HG03135 (cell line): ENCODE measurements at regions not wholly inside any gene's neighbourhood (a gene's known extent, or its start where the extent isn't known, plus 50 kb on each side); places are given as distances from the start of the nearest gene placed in this dataset.

ENCODE experiments used
- ATAC-seq: cut with Tn5 transposase; IDR thresholded peaks from one replicate; pipeline ENCODE4 v1.9.1; 2021; ENCODE audit warnings: mild to moderate bottlenecking, moderate library complexity; ENCODE audit not compliant: unreplicated experiment

DNA sequence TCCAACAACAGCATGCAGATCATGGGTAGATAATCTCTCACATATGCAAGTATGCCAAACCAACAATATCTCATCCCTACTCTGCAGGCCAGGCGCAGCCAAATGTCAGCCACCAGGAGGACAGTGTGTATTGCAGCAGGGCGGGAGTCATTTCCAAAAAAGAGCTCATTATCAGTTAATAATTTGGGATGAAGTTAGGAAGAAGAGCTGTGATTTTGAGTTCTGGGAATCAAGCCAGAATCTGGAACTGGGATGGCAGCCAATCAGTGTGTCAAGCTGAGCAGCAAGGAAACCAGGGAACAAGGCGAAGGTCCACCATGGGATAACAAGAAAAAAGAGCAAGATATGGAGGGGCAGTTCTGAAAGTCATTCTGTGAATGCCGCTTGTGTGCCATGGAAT is 88.2 kb upstream of the CAMK2D start:
- ATAC-seq, result no peak

DNA sequence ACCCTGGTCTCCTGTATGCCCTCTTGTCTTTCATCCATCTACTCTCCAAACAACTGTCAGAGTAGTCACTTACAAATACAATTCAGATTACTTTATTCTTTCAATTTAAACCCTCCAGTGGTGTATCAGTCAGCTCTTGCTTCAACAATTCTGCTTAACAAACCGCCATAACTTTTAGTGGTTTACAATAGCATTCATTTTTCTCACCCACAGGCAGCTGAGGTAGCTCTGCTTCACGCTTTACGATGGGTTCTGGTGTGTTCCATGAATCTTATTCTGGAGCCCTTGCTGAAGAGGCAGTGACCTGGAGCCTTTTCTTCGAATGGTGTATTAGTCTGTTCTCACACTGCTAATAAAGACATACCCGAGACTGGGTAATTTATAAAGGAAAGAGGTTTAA is 86.2 kb upstream of the CAMK2D start:
- ATAC-seq, result no peak

DNA sequence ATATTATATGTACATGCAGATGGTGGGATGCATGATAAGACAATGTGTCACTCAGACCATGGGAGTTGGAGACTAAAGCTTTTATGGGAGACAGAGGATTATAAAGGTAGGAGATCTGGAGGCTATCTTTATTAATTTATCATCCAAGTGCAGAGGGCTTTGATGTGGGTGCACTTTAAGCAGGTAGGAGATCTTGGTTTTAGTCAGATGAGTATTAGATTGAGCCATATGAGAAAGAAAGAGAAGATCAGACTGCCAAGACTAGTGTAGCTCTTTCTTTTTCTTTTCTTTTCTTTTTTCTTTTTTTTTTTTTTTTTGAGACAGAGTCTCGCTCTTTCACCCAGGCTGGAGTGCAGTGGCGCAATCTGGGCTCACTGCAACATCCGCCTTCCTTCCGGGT is 84.9 kb upstream of the CAMK2D start:
- ATAC-seq, result no peak

DNA sequence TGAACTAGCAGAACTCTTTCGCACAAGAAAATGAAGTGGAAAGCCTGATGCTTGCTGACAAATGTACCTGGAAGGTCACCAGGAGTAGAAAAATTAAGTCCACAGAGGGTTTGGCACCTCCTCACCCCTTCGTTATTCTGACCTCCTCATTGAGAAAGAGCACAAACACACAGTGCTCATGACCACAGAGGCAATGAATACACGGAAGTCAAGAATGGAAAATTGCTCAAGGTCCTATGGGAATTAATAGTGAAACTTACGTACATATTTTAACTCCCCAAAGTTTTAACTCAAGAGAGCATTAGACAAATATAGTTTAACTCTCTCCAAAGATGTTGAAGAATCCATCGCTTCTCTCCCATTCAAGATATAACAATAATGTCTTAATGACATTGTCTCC is 83.6 kb upstream of the CAMK2D start:
- ATAC-seq, result no peak

DNA sequence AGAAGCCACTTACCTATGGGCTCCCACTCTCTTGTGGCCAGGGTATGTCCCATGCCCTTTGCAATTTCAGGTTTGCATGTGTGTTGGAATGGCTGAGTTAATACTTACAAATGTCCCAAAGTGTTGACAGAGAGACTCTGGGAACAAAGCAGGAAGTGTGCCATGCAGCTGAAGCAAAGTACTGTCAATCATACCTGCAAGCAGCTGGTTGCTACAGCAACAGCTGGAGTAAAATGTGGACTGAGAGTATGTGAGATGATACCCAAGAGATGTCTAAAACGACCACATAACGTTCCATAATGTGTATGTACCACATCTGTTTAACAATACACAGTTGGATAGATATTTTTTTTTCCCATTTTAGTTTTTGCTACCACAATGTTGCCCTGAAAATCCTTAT is 82.8 kb upstream of the CAMK2D start:
- peak; percentile 61 for ATAC-seq

DNA sequence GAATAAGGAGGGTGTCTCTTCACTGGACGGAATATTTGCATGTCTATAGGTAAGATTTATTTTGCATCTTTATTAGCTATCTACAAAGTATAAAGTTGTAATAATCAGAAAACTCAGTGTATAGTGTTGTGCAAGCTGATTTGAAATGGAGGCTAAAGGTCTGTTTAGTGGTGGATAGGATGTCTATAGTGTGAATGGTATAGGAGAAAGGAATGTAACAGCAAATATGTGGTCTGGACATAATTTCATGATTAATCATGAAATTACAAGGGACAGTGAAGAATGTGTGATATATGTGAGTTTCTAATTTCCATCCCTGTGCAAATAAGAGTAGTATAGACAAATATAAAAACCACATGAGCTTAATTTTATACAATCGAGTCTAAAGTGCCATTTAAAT is 79.3 kb upstream of the CAMK2D start:
- no peak for ATAC-seq

DNA sequence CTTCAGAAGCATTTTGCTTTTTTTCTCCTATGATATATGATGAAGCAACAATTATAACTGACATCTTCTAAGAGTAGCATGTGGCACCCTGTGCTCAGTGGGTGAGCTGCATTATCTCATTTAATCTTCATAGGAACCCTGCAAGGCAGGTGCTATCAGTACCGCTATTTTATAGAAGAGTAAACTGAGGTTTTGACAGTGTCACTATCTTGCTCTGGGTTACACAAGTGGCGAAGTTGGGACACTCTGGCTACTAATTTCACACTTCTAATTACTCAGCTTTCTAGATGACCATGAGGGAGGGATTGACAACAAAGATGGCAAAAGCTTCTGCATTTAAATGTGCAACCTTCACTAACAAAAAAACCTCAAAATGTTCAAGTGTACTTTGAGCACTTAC is 76.9 kb upstream of the CAMK2D start:
- ATAC-seq, result no peak

DNA sequence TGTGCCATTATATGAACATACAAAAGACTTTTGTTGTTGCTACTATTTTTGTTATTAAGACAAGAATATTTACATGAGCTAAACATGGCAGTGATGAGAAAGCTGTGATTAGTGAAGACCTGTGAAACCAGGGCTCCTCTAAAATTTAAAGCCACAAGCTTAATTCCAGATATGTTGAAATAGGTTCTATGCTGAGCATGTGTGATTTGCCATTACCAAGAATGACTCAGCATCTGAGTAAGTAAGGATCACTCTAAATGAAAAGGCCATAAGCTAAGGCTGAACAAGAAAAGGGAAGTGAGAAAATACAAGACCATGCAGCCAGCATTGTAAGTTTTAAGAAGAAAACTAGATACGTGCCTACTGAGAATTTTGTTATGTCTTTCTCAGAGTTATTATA is 75.9 kb upstream of the CAMK2D start:
- peak; percentile 100 for ATAC-seq

DNA sequence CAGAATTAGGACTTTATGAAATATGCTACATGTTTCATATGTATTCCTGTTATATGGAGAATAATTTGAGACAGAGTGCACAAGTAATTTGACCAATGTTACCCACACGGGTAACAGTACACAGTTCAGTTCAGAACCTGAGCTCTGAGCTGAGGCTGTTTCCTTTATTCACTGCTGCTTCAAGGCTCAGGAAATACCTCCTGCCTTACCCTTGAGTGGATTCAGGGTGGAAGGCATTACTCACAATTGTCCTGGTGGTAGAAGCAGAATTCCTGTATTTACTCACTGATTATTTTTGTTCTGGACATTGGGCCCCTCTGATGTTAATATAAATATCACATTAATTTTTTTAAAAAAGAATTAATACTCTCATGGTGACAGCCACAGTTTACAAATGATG is 73.5 kb upstream of the CAMK2D start:
- no peak for ATAC-seq

DNA sequence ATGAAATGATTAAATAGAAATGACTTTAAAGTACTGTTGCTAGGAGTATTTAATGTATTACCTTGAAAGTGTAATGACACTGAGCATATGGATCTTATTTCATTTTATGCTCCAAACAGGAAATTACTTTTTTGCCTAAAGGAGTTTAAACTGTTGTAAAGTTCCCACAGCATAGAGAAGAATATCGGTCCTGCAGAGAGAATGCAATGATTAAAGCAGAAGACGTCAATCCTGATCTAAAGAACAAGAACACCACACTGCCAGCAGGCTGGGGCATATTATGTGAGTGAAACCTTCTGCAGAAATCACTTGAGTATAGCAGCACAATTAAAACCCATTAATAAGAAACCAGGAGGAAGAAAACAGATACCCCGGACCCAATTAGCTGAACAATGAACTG is 72.8 kb upstream of the CAMK2D start:
- no peak for ATAC-seq

DNA sequence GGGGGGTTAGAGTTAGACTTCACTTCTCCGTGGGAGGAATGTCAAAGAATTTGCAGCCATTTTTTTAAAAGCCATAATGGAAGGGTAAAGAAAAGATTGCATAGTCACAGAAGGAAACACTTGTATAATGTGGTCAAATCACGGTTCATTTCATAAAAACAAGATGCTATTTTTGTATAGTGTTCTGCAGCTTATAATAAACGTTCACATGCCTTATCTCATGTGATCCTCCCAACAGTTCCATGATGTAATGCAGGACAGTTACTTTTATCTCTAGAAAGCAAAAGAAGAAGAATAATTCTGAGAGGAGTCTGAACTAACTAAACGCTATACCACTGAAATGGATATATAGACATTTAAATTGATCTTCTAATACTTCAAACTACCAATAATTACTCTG is 71.3 kb upstream of the CAMK2D start:
- ATAC-seq, result no peak

DNA sequence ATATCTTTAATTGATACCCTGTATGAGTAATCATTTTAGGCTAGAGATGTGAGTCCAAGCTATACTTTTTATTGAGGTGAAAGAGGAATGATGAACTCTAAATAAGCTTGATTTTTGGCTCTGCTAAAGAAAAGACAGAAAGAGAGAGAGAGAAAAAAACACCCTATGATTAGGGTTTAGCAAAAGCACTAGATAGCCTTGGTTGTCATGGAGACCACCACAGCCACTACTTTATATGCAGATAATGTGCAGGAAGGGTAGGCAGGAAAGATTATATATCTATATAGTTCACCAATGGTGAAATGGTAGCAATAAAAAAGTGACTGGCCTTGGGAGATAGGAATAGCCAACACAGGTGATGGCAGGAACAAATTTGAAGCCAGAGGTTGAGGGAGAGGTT is 69.9 kb upstream of the CAMK2D start:
- ATAC-seq, result no peak

DNA sequence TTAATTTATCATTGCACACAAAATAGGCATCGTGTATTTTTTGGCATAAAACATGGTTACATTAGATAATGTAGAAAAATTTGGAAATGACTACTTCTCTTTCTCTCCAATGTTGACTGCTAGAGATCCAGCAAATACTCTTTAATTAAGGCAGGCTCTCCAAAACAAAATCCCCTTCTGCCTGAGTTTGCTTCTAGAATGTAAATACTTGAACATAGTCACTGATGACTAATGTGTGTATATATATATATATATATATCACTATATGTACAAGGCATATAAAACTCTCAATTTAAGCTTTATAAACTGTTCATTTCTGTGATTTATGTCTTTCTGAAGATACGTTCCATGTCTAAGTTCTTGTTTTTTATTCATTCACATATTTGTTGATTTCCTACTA is 67.2 kb upstream of the CAMK2D start:
- no peak for ATAC-seq

DNA sequence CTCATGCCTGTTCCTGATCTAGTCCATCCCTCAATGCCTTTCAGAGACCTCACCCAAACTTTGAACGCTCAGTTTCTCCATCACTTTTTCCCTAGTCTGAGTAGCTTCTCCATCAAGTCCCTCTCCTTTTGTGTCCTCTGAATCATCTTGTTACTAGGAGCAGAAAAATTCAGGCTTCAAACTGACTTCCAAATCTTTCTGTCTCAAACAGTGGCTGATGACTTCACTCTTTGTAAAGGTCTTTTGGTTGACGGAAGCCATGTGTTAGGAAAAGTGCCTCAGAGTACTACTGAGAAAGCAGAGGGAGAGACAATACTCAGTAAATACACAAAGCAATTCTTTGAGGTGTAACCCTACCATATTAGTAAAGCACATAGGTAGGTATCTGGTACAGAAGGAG is 65.7 kb upstream of the CAMK2D start:
- no peak for ATAC-seq

DNA sequence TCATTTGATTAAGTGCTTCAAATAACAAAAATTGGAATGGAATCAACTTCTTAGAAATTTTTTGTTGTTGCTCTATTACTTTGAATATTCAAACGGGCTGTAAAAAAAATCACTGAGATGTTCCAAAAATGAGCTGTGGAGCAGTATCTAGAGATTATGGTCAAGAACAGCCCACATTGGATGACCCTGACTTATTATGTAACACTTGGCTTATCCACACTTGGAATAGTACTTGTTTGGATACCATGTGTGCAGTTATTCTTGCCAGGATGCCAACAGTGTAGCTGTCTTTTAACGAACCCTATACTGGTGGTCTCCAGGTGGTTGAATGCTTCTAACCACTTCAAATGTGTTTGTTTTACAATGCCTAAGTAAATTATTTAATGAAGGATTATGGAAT is 64.9 kb upstream of the CAMK2D start:
- ATAC-seq, result no peak

DNA sequence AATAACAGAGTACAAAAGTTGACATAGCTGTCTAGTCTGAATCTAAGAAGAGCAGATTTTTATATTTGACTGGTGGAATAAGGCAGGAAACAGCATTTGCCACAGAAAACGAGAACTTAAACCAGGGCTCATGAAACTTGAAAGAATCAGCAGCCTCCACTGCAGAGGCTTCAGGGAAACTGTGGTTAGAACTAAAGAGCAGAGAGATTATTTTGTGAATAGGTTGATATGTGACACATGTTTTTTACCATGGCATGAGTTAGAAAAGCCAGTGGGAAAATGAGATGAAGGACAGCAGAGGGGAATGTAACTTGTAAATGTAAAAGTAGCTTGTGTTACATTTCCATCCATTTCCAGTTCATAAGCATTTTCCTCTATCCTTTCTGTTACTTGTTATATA is 63.7 kb upstream of the CAMK2D start:
- peak; percentile 58 for ATAC-seq

DNA sequence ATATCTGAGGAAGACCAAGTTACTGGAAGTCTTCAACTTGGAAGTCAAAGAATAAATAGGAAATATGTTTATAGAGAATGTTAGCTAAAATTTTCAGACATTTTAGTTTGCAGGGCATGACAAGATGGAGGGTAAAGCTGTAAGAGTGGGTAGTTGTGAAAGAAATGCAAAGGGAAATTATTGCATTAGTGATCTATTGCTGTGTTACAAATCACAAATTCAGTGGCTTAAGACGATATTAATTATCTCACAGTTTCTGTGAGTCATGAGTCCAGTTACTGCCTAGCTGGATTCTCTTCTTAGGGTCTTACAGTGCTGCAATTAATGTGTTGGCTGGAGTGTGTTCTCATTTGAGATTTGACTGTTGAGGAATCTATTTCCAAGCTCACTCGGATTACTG is 62.9 kb upstream of the CAMK2D start:
- no peak for ATAC-seq

DNA sequence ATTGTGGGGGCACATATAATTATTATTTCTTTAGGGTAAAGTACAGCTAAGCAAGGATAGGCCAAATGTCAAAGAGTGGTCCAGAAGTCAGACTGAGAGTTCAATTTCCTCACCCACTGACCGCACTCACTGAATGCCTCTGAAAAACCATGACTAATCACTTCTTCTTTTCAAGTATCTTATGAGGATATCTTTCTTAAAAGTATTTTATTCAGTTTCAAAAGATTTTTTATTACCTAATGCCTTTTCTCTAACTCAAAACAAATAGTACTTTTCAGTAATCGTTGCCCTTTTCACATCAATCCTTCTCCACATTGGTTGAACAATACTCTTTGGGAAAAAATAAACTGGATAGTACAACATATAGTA is 61.7 kb upstream of the CAMK2D start:
- peak; percentile 66 for ATAC-seq

DNA sequence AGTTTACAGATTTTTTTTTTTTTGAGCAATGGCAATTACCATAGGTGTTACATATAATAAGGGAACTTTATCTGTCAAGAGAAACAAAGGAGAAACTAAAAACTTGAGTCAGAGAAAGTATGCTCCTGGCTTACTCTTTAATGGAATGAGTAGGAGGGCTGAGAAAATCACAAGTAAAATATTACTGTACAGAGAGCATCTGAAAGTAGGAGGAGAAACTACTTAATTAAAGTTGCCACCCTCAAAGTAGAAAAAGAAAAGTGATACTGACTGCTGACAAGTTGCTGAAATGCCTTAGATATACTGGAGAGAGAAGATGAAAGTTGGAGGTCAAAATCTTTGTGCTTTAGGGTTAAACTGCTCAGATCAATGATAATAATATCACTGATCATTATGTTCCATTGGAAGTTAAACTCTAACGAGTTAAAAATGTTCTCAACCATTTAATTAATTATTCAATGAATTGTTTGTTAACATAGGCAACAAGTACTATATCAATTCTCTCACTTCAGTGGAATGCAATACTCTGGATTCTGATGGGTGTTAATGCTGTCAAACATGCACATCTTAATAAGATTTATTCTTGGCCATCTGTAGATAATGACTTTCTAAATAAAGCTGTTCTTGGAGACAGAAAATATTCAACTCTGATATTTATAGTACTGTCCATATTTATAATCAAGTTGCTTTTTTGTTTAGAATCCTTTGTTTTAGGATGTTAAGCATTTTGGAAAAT is 61.2 kb upstream of the CAMK2D start:
- ATAC-seq, result peak; percentile 58

DNA sequence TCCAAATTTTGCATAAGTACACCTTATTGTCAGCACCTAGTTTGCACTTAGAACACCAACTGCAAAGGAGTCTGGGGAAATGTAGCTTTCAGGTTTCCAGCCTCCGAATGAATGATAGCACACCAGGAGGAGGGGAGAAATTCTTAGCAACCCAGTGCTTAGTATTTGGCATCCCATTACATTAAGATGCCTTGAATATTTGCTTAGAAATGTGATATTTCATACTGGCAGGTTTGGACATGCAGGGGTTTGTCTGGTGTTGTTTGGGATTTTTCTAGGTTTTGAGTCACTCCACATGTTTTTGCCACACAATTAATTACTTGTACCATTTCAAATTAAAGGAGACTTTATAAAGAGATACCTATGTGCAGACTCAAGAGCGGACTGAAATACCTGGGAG is 60.3 kb upstream of the CAMK2D start:
- no peak for ATAC-seq

DNA sequence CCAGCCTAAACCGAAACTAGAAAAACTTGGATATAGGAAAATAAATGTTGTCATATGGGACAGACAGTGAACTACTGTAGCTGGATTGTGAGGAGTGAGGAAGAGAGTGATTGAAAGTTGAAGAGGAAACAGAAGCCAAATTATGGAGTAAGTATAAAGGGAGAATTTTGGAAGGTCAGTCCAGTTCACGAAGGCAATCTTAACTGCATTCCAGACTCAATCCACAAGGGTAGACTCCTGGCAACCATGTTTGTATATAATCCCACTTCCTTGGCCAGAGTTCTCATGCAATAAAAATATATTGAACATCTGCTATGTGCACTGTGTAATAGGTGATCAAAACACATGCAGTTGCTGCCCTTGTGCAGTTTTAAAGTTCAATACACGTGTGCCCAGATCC is 58.6 kb upstream of the CAMK2D start:
- no peak for ATAC-seq

DNA sequence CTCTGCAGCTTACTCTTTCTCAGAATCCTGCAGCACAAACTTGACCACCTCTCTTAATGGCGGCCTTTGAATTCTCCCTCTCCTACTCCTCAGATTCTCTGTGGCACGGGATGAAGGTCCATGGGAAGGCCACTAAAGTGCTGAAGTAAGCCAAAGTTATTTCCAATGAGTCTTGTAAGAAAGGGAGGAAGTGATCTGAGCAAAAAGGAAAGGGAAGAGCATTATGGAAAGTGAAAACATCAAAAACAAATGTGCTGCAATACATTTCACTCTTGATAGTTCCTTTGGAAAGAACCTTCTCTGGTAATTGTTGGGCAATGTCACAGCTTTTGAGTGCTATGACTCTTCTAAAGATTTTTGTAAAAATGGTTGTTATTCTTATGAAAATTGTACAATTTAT is 54.3 kb upstream of the CAMK2D start:
- ATAC-seq, result no peak

DNA sequence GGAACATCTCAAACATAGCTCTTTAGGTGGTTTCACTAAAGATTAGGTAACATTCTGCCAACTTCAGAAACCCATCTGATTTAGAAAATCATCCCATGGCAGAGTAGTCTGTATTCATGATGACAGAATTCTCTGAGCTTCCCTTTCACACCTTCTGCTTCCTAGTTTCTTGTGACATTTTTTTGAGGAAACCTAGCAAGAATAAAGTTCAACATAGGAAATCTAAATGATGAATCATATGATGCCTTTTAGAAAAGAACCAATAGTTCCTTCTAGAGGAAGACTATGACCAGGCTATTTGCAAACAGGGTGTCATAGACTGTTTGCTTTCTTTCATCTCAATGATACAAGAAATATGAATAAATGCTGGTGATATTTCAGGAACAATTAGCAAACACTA is 49.8 kb upstream of the CAMK2D start:
- no peak for ATAC-seq
